ENCODE measurements at regions not wholly inside any gene's neighbourhood (a gene's known extent, or its start where the extent isn't known, plus 50 kb on each side); places are given as distances from the start of the nearest gene placed in this dataset.

GRCh38 chr1:172746091-172746949, 87.4 kb downstream of the FASLG start:
- Histone ChIP-seq H3K27ac (ENCODE audit: low read depth in 1 of 3, low read length in 2 of 3) (peak overlapping the region; percentile 10 to 83 (median 48)), H3K36me3 (ENCODE audit: control insufficient read depth in 3 of 3, insufficient read depth in 2 of 3, low read depth in 1 of 3, low read length in 3 of 3) (no peaks in the 10 kb centered on the region), H3K4me1 (ENCODE audit: control insufficient read depth in 3 of 3, insufficient read depth in 2 of 3, low read depth in 1 of 3, low read length in 2 of 3) (peaks cover 3 to 17% (median 4%) of the 10 kb centered on the region in 3 donors), H3K9me3 (ENCODE audit: control insufficient read depth in 2 of 2, insufficient read depth in 1 of 2, low read depth in 1 of 2, low read length in 1 of 2) (no peaks in the 10 kb centered on the region), H3K27me3 (ENCODE audit: control insufficient read depth in 3 of 3, insufficient read depth in 3 of 3, low read length in 3 of 3) (no peaks in the 10 kb centered on the region), H3K4me3 (ENCODE audit: low read depth in 1 of 3, low read length in 3 of 3) (no peak overlapping the region)
- FAIRE-seq (no peak), DNase-seq (peak; percentile 78)
- 31 to 37% (median 35%) methylated on average over 3 of the region's 3 CpGs for WGBS, 3 donors

GRCh38 chr1:172748201-172748600, 89.3 kb downstream of the FASLG start:
- Histone ChIP-seq H3K27me3 (ENCODE audit: control insufficient read depth in 3 of 3, insufficient read depth in 3 of 3, low read length in 3 of 3) (no peaks in the 10 kb centered on the region), H3K9me3 (ENCODE audit: control insufficient read depth in 2 of 2, insufficient read depth in 1 of 2, low read depth in 1 of 2, low read length in 1 of 2) (no peaks in the 10 kb centered on the region), H3K4me3 (ENCODE audit: low read depth in 1 of 3, low read length in 3 of 3) (no peak overlapping the region), H3K4me1 (ENCODE audit: control insufficient read depth in 3 of 3, insufficient read depth in 2 of 3, low read depth in 1 of 3, low read length in 2 of 3) (peaks cover 3 to 17% (median 4%) of the 10 kb centered on the region in 3 donors), H3K27ac (ENCODE audit: low read depth in 1 of 3, low read length in 2 of 3) (no peak overlapping the region), H3K36me3 (ENCODE audit: control insufficient read depth in 3 of 3, insufficient read depth in 2 of 3, low read depth in 1 of 3, low read length in 3 of 3) (no peaks in the 10 kb centered on the region)
- no peak for FAIRE-seq
- 94 to 98% (median 96%) methylated on average over 24 of the region's 24 CpGs for WGBS, 3 donors
- no peak for DNase-seq

GRCh38 chr1:172751683-172752082, 92.8 kb downstream of the FASLG start:
- no peak overlapping the region for H3K4me3 ChIP-seq (ENCODE audit: low read depth in 1 of 3, low read length in 3 of 3)
- peaks cover 0 to 6% (median 0%) of the 10 kb centered on the region in 3 donors for H3K4me1 ChIP-seq (ENCODE audit: control insufficient read depth in 3 of 3, insufficient read depth in 2 of 3, low read depth in 1 of 3, low read length in 2 of 3)
- H3K9me3 ChIP-seq (ENCODE audit: control insufficient read depth in 2 of 2, insufficient read depth in 1 of 2, low read depth in 1 of 2, low read length in 1 of 2), result no peaks in the 10 kb centered on the region
- no peaks in the 10 kb centered on the region for H3K36me3 ChIP-seq (ENCODE audit: control insufficient read depth in 3 of 3, insufficient read depth in 2 of 3, low read depth in 1 of 3, low read length in 3 of 3)
- DNase-seq (no peak), FAIRE-seq (no peak)
- 86 to 92% (median 90%) methylated on average over 1 of the region's 1 CpG for WGBS, 3 donors
- no peak overlapping the region for H3K27ac ChIP-seq (ENCODE audit: low read depth in 1 of 3, low read length in 2 of 3)
- H3K27me3 ChIP-seq (ENCODE audit: control insufficient read depth in 3 of 3, insufficient read depth in 3 of 3, low read length in 3 of 3), result peaks cover 0 to 5% (median 1%) of the 10 kb centered on the region in 3 donors

- H3K27me3 ChIP-seq (ENCODE audit: control insufficient read depth in 3 of 3, insufficient read depth in 3 of 3, low read length in 3 of 3), result peaks cover 0 to 5% (median 1%) of the 10 kb centered on the region in 3 donors
- FAIRE-seq, result no peak
- DNase-seq, result no peak
- no peak overlapping the region for H3K4me3 ChIP-seq (ENCODE audit: low read depth in 1 of 3, low read length in 3 of 3)
- H3K27ac ChIP-seq (ENCODE audit: low read depth in 1 of 3, low read length in 2 of 3), result no peak overlapping the region
- no peaks in the 10 kb centered on the region for H3K9me3 ChIP-seq (ENCODE audit: control insufficient read depth in 2 of 2, insufficient read depth in 1 of 2, low read depth in 1 of 2, low read length in 1 of 2)
- 50 to 61% (median 55%) methylated on average over 2 of the region's 2 CpGs for WGBS, 3 donors
- no peaks in the 10 kb centered on the region for H3K4me1 ChIP-seq (ENCODE audit: control insufficient read depth in 3 of 3, insufficient read depth in 2 of 3, low read depth in 1 of 3, low read length in 2 of 3)
- no peaks in the 10 kb centered on the region for H3K36me3 ChIP-seq (ENCODE audit: control insufficient read depth in 3 of 3, insufficient read depth in 2 of 3, low read depth in 1 of 3, low read length in 3 of 3)
Observed at GRCh38 chr1:172753964-172754363, 95.1 kb downstream of the FASLG start.

- Histone ChIP-seq H3K4me3 (ENCODE audit: low read depth in 1 of 3, low read length in 3 of 3) (no peak overlapping the region), H3K27ac (ENCODE audit: low read depth in 1 of 3, low read length in 2 of 3) (no peak overlapping the region), H3K36me3 (ENCODE audit: control insufficient read depth in 3 of 3, insufficient read depth in 2 of 3, low read depth in 1 of 3, low read length in 3 of 3) (no peaks in the 10 kb centered on the region), H3K4me1 (ENCODE audit: control insufficient read depth in 3 of 3, insufficient read depth in 2 of 3, low read depth in 1 of 3, low read length in 2 of 3) (no peaks in the 10 kb centered on the region), H3K27me3 (ENCODE audit: control insufficient read depth in 3 of 3, insufficient read depth in 3 of 3, low read length in 3 of 3) (peaks cover 0 to 5% (median 1%) of the 10 kb centered on the region in 3 donors), H3K9me3 (ENCODE audit: control insufficient read depth in 2 of 2, insufficient read depth in 1 of 2, low read depth in 1 of 2, low read length in 1 of 2) (no peaks in the 10 kb centered on the region)
- DNase-seq (no peak), FAIRE-seq (peak; percentile 61)
- 60 to 77% (median 63%) methylated on average over 1 of the region's 1 CpG for WGBS, 3 donors
Observed at GRCh38 chr1:172754609-172755008, 95.7 kb downstream of the FASLG start.

GRCh38 chr1:172755099-172755498, 96.2 kb downstream of the FASLG start:
- H3K4me3 ChIP-seq (ENCODE audit: low read depth in 1 of 3, low read length in 3 of 3), result no peak overlapping the region
- no peak for FAIRE-seq
- no peak overlapping the region for H3K27ac ChIP-seq (ENCODE audit: low read depth in 1 of 3, low read length in 2 of 3)
- H3K36me3 ChIP-seq (ENCODE audit: control insufficient read depth in 3 of 3, insufficient read depth in 2 of 3, low read depth in 1 of 3, low read length in 3 of 3), result no peaks in the 10 kb centered on the region
- H3K4me1 ChIP-seq (ENCODE audit: control insufficient read depth in 3 of 3, insufficient read depth in 2 of 3, low read depth in 1 of 3, low read length in 2 of 3), result no peaks in the 10 kb centered on the region
- DNase-seq, result no peak
- peaks cover 0 to 5% (median 1%) of the 10 kb centered on the region in 3 donors for H3K27me3 ChIP-seq (ENCODE audit: control insufficient read depth in 3 of 3, insufficient read depth in 3 of 3, low read length in 3 of 3)
- no peaks in the 10 kb centered on the region for H3K9me3 ChIP-seq (ENCODE audit: control insufficient read depth in 2 of 2, insufficient read depth in 1 of 2, low read depth in 1 of 2, low read length in 1 of 2)
- 89 to 92% (median 90%) methylated on average over 7 of the region's 7 CpGs for WGBS, 3 donors

- Histone ChIP-seq H3K27me3 (ENCODE audit: control insufficient read depth in 3 of 3, insufficient read depth in 3 of 3, low read length in 3 of 3) (peaks cover 0 to 5% (median 1%) of the 10 kb centered on the region in 3 donors), H3K4me1 (ENCODE audit: control insufficient read depth in 3 of 3, insufficient read depth in 2 of 3, low read depth in 1 of 3, low read length in 2 of 3) (no peaks in the 10 kb centered on the region), H3K4me3 (ENCODE audit: low read depth in 1 of 3, low read length in 3 of 3) (no peak overlapping the region), H3K27ac (ENCODE audit: low read depth in 1 of 3, low read length in 2 of 3) (no peak overlapping the region), H3K9me3 (ENCODE audit: control insufficient read depth in 2 of 2, insufficient read depth in 1 of 2, low read depth in 1 of 2, low read length in 1 of 2) (no peaks in the 10 kb centered on the region), H3K36me3 (ENCODE audit: control insufficient read depth in 3 of 3, insufficient read depth in 2 of 3, low read depth in 1 of 3, low read length in 3 of 3) (no peaks in the 10 kb centered on the region)
- DNase-seq (no peak), FAIRE-seq (no peak)
- WGBS, 3 donors, result 64 to 70% (median 66%) methylated on average over 4 of the region's 4 CpGs
Observed at GRCh38 chr1:172756024-172756423, 97.1 kb downstream of the FASLG start.

- peaks cover 0 to 5% (median 1%) of the 10 kb centered on the region in 3 donors for H3K27me3 ChIP-seq (ENCODE audit: control insufficient read depth in 3 of 3, insufficient read depth in 3 of 3, low read length in 3 of 3)
- no peaks in the 10 kb centered on the region for H3K4me1 ChIP-seq (ENCODE audit: control insufficient read depth in 3 of 3, insufficient read depth in 2 of 3, low read depth in 1 of 3, low read length in 2 of 3)
- no peaks in the 10 kb centered on the region for H3K9me3 ChIP-seq (ENCODE audit: control insufficient read depth in 2 of 2, insufficient read depth in 1 of 2, low read depth in 1 of 2, low read length in 1 of 2)
- no peaks in the 10 kb centered on the region for H3K36me3 ChIP-seq (ENCODE audit: control insufficient read depth in 3 of 3, insufficient read depth in 2 of 3, low read depth in 1 of 3, low read length in 3 of 3)
- 94 to 96% (median 95%) methylated on average over 2 of the region's 2 CpGs for WGBS, 3 donors
- no peak overlapping the region for H3K27ac ChIP-seq (ENCODE audit: low read depth in 1 of 3, low read length in 2 of 3)
- DNase-seq, result no peak
- H3K4me3 ChIP-seq (ENCODE audit: low read depth in 1 of 3, low read length in 3 of 3), result no peak overlapping the region
- no peak for FAIRE-seq
Observed at GRCh38 chr1:172758259-172758658, 99.4 kb downstream of the FASLG start.
